CD4-positive, alpha-beta T cell treated with Interleukin-21 for 1 hour (primary cell): ENCODE measurements at regions not wholly inside any gene's neighbourhood (a gene's known extent, or its start where the extent isn't known, plus 50 kb on each side); places are given as distances from the start of the nearest gene placed in this dataset.

Experiments
- DNase-seq: peaks from one replicate; pipeline ENCODE4 v3.0.0-alpha.2; 2020

- DNase-seq = no peak
These were observed 629.7 kb upstream of the FZD8 start for GRCh38 chr10:36271627-36272340.

DNA sequence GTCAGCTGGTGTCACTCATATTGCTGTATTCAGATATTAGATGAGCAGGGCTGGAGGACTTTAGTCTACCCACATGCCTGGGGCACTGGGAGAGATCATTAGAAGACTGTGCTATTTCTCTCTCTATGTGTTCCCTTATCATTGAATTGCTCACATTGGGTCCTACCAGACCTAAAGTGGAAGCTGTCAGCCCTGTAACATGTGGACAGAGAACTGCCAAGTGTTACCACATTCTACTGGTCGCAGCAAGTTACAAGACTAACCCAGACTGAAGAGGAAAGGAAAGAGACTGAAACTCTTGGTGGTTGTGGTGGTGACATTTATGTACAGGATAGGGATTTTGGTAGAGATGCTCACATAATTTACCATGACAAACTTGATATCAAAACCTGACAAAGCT is 627.1 kb upstream of the FZD8 start:
- no peak for DNase-seq

- no peak for DNase-seq
These were observed 624.8 kb upstream of the FZD8 start for GRCh38 chr10:36266923-36267322.

DNA sequence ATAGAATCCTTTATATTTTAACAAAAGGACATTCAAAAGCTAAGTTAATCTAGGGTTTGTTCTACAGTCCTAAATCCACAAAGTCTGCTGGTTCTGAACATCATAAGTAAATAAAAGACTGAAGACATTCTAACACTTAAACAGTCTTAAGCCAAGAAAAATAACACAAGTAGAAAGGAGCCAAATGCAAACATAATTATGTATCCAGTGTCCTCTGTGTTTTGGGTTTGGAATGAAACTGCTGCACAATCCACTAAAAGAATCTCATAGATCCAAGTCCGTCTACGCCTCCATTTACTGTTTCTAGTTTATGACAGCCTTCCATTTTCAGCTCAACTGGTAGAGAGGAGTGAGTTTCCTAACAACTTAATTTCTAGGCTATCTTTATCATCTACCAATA is 623.6 kb upstream of the FZD8 start:
- no peak for DNase-seq

DNA sequence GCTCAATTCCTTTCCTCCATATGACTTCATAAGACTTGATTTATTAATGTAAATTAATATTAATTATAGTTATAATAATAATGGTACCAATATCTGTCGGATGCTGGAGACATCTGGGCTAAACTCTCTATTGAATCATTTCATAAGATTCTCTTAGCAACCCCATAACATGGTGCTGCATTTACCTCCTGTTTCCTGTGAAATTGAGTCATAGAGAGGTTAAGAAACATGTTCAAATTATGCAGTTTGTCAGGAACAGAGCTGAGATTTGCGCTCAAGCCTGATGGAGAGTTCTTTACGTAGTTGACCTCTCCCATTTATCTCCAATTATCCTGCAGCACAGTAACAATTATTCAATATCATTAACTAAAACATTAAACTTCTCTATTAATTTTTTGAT is 621.8 kb upstream of the FZD8 start:
- DNase-seq = no peak

GRCh38 chr10:36256948-36257356 is 614.9 kb upstream of the FZD8 start:
- no peak for DNase-seq

GRCh38 chr10:36256166-36256565 is 614.1 kb upstream of the FZD8 start:
- no peak for DNase-seq

GRCh38 chr10:36254199-36254598 is 612.1 kb upstream of the FZD8 start:
- DNase-seq = no peak

- DNase-seq = no peak
These were observed 611.6 kb upstream of the FZD8 start for GRCh38 chr10:36253731-36254130.

DNA sequence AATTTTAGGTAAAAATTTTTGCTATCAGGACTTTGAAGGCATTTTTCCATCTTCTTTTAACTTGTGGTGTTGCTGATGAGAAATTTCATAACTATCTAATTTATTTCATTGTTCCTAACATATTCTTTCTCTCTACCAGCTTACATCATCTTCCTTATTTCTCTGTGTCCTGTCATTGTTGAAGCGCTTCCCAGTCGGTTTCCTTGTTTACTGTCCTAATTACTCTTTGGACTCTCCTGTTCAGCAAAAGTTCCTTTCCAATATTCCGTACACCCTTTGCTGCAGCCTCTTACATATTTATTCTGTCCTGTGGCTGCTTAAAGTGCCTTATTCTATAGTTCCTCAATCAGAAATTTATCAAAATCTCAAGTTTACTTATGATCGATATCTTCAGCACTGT is 609.0 kb upstream of the FZD8 start:
- DNase-seq = no peak

GRCh38 chr10:36248304-36248981 is 606.3 kb upstream of the FZD8 start:
- DNase-seq = no peak

GRCh38 chr10:36247478-36247877 is 605.4 kb upstream of the FZD8 start:
- no peak for DNase-seq

DNA sequence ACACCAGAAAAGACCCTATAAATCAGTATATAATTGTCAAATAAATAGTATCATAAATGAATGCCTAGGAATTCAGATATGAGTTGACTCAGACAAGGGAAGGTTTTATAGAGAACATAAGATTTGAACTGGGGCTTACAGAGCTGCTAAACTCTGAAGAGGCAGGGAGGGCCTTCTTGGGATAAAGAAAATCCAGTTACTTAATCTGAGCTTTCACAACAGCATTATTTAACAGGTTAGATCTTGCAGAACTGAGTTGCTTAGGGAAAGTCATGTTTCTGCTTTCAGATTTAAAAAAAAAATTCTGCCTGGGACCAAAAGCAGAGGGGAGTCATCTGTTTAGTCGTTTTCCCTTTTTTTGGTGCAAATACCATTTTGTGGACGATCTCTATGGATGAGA is 594.8 kb upstream of the FZD8 start:
- DNase-seq = no peak

DNA sequence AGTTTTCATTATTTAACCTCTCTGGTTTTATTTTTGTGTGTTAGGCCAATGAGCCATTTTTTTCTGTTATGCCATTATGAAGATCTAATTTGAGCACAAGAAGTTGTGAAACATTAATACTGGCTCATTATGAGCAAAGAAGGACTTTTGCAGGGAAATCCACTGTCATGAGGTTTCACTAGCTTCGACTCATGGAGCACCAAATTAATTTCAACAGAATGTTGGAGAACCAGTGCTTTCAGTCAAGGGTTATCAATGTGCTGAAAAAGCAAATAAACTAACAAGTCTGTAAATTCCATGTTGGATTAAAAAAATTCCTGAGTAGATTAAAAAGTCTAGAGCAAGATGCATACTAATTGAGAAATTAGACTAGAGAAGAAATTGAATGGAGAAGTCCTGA is 594.2 kb upstream of the FZD8 start:
- DNase-seq = no peak

GRCh38 chr10:36232935-36233334 is 590.8 kb upstream of the FZD8 start:
- DNase-seq = no peak

DNA sequence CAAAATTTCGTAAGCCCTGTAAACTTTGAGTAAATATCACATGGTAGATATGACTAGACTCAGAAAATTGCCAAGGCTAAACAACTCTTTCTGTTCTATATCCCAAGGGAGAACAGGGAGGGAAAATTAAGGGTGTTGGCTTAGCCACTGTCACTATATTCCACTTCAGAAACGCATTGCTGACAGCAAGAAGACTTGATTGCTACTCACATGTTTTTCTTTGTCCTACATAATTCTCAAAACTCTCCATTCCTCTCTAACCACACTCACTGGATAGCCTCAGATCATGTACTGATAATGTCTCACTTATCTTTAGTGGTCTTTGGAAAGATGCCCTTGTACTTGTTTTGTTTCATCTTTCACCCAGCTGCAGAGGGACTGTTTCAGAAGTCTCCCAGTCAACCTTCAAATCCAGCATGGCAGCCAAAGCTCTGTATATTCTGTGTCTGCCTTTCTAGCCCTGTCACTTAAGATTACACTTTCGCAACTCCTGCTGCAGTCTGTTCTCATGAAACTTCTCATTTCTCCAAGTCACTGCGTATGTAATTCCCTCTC is 582.4 kb upstream of the FZD8 start:
- no peak for DNase-seq

DNA sequence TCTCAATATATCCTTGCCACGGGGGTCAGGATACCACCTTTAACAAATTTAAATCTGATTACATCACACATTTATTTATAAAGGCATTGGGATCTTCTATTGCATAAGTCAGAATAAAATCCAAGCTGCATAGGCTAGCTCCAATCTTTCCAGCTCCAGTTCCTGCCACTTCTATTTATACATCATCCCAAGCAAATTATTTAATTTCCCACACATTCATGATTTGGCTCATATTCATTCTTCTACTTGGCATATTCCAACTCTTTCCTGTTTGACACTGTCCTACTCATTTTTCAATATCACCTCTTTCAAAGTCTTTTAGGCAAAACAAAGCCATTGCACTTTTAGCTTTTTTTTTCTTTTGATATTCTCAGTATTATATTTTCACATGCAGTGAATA is 579.0 kb upstream of the FZD8 start:
- DNase-seq = no peak

GRCh38 chr10:36220151-36220550 is 578.1 kb upstream of the FZD8 start:
- no peak for DNase-seq

DNA sequence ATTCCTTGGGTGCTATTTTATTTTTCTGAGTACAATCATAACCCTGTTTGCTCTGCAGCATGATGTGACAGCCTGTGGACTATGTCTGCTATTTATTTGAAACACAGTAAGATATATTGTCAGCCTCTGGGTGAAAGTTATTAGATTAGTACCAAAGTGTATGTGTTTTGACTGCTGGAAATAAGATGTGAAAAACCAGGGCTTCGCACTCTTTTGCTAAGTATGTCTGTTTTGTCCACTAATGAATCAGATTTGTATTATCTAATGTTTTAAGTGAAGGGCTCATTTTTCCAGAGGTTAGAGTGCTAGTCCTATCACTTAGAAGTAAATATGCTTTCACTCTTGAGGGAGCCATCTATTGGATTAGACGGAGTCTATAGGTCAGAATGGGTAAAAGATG is 569.8 kb upstream of the FZD8 start:
- no peak for DNase-seq

DNA sequence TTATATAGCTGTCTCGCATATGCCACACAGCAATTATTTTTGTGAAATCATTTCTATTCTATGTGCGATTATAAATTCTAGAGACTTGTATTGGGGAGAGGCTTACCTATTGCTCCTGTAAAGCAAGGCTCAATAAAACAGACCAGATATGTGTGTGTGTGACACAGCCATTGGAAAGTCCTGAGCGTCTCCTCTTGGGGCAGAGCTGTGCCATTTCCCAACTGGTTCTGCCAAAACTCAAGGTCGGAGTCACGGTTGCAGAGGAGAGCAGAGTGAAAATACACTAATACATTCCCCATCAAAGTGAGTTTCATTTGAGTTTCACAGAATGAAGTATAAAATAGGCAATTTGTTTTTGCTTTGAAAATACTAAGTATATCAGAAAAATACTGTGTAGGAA is 567.4 kb upstream of the FZD8 start:
- DNase-seq = no peak

- no peak for DNase-seq
These were observed 560.8 kb upstream of the FZD8 start for GRCh38 chr10:36202881-36203280.

- no peak for DNase-seq
These were observed 558.5 kb upstream of the FZD8 start for GRCh38 chr10:36200577-36200976.

DNA sequence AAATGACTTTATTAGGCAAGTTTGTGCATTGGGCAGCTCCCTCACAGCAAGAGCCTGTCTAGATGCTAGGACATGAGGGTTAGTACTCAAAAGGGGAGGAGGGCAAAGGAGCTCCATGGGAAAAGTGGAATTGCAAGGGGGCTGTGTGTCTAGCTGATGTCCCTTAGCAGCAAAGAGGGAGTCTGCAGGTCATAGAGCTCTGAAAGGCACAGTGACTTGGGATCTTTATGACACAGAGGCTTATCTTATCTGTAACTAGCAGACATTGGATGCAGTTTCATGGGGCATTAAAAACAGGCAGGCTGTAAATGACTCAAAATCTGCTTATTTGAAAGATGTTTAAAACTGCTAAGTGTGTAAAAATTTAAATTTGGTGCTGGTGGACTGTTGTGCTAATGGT is 556.2 kb upstream of the FZD8 start:
- no peak for DNase-seq

DNA sequence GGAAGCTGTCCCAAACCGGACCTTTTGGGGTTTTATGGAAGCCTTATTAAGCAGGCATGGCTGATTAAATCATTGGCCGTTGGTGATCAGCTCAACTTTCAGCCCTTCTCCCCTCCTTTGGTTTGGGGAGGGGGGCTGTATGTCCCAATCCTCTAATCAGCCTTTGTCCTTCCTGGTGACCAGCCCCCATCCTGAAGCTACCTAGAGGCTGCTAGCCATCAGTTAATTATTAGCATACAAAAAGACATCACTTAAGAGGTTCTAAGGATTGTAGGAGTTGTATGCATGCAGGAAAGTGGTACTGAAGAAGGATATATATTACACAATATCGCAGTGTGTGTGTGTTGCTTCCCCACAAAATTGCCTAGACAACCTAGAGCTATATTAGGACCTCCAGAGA is 553.3 kb upstream of the FZD8 start:
- no peak for DNase-seq

DNA sequence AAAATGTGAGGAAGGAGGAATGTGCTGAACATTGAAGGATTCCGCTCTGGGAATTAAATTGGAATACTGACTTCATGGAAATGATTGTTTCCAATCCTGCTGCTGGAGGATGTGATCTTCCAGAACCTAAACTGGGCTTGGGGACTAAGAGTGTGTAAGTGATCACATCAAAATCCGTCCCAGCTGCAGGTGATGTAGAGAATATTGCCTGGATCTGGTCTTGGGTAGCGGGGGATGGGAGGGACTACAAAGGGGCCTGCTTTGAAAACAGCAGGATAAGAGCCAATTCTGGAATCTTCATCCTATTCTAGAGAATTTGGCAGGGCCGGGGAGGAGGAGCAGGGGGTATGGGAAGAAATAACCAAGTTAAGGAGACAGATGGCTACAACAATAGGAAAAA is 552.2 kb upstream of the FZD8 start:
- no peak for DNase-seq
